Neural cell (in vitro differentiated cells): ENCODE measurements at regions not wholly inside any gene's neighbourhood (a gene's known extent, or its start where the extent isn't known, plus 50 kb on each side); places are given as distances from the start of the nearest gene placed in this dataset.

Experiments used
- CTCF ChIP-seq: fragments of 450-650 bp; IDR thresholded peaks from 2 replicates; pipeline ENCODE4 v1.5.1; 2014; ENCODE audit warnings: antibody characterized with exemption, mild to moderate bottlenecking, moderate library complexity; ENCODE audit not compliant: poor library complexity, severe bottlenecking
- EP300 ChIP-seq: fragments of 450-650 bp; conservative IDR thresholded peaks from 2 replicates; pipeline ENCODE4 v1.6.1; 2014; ENCODE audit warnings: antibody characterized with exemption, mild to moderate bottlenecking, moderate library complexity; ENCODE audit not compliant: poor library complexity, severe bottlenecking
- EZH2 ChIP-seq: fragments of 200-600, 300-800 bp; shearing (Covaris generic), sonication (generic); IDR thresholded peaks from 2 replicates; pipeline ENCODE4 v1.6.1; 2014; ENCODE audit warnings: antibody characterized with exemption, low read length, borderline replicate concordance, mild to moderate bottlenecking; ENCODE audit not compliant: insufficient read depth, poor library complexity, severe bottlenecking
- POLR2AphosphoS5 ChIP-seq: IDR thresholded peaks from 2 replicates; pipeline ENCODE4 v1.6.1; 2012
- RAD21 ChIP-seq: fragments of 450-650 bp; conservative IDR thresholded peaks from 2 replicates; pipeline ENCODE4 v1.6.1; 2014; ENCODE audit warnings: antibody characterized with exemption, mild to moderate bottlenecking, moderate library complexity
- REST ChIP-seq: IDR thresholded peaks from 2 replicates; pipeline ENCODE4 v1.6.1; 2012; ENCODE audit warnings: borderline replicate concordance
- SMC3 ChIP-seq: fragments of 450-650 bp; conservative IDR thresholded peaks from 2 replicates; pipeline ENCODE4 v1.6.1; 2014; ENCODE audit warnings: antibody characterized with exemption, mild to moderate bottlenecking, moderate library complexity; ENCODE audit not compliant: poor library complexity

- TF ChIP-seq CTCF: no peak
- no peak for TF ChIP-seq EP300
- TF ChIP-seq POLR2AphosphoS5: no peak
- no peak for TF ChIP-seq REST
- TF ChIP-seq EZH2: no peak
- no peak for TF ChIP-seq RAD21
- no peak for TF ChIP-seq SMC3
Observed at GRCh38 chr4:127249767-127250108, 383.0 kb upstream of the INTU start.
